Muscle layer of duodenum (tissue), 2 donors: ENCODE measurements at regions not wholly inside any gene's neighbourhood (a gene's known extent, or its start where the extent isn't known, plus 50 kb on each side); places are given as distances from the start of the nearest gene placed in this dataset.

Experiments
- H3K27ac ChIP-seq: one replicate; pipeline ENCODE4 v1.7.0; 2013; ENCODE audit warnings: mild to moderate bottlenecking, low read length
- H3K27me3 ChIP-seq: one replicate; pipeline ENCODE4 v1.7.0; 2013; ENCODE audit warnings: low read depth, mild to moderate bottlenecking, control low read depth, low read length
- H3K36me3 ChIP-seq, 2 donors: one replicate each; pipeline ENCODE4 v1.7.0; 2013; ENCODE audit warnings: low read length in 2 of 2, control low read depth in 1 of 2, mild to moderate bottlenecking in 1 of 2; ENCODE audit not compliant: insufficient read depth in 2 of 2, control insufficient read depth in 1 of 2
- H3K4me1 ChIP-seq, 2 donors: one replicate each; pipeline ENCODE4 v1.7.0; 2013; ENCODE audit warnings: low read length in 2 of 2, mild to moderate bottlenecking in 2 of 2, control low read depth in 1 of 2, moderate library complexity in 1 of 2; ENCODE audit not compliant: insufficient read depth in 2 of 2, control insufficient read depth in 1 of 2
- H3K4me3 ChIP-seq, 2 donors: one replicate each; pipeline ENCODE4 v1.7.0; 2013; ENCODE audit warnings: low read length in 2 of 2, low read depth in 1 of 2, mild to moderate bottlenecking in 1 of 2
- H3K9me3 ChIP-seq, 2 donors: one replicate each; pipeline ENCODE4 v1.7.0; 2013; ENCODE audit warnings: low read length in 2 of 2, control low read depth in 1 of 2, mild to moderate bottlenecking in 1 of 2; ENCODE audit not compliant: control insufficient read depth in 1 of 2
- donor health status: healthy.

DNA sequence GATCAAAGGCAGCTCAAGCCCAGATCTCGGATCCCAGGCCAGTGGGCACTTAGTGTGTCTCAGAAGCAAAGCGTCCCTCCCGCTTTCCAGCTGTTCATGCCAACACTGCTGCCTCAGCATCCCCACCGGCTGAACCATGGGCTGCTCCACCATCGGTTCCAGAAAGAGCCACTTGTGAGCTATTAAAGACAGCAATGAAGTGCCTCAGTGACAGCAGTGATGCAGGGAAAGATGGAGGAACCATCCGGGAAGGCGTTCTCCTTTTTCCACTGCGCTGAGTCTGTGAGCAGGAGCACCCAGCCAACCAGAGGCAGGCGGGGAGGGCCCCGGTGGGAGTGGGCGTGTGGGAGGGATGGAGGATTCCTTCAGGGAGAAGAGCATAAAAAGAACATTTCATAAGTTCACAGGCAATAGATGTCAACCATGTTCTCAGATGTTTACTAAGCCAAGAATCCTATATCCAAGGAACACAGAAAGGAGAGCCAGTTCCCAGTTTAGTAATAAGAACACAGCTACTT, 96.2 kb upstream of the MKI67 start:
- H3K27me3 ChIP-seq = no peaks in the 10 kb centered on the region
- no peaks in the 10 kb centered on the region for H3K36me3 ChIP-seq
- no peaks in the 10 kb centered on the region for H3K9me3 ChIP-seq
- no peaks in the 10 kb centered on the region for H3K4me1 ChIP-seq
- H3K27ac ChIP-seq = no peak overlapping the region
- H3K4me3 ChIP-seq = no peak overlapping the region

DNA sequence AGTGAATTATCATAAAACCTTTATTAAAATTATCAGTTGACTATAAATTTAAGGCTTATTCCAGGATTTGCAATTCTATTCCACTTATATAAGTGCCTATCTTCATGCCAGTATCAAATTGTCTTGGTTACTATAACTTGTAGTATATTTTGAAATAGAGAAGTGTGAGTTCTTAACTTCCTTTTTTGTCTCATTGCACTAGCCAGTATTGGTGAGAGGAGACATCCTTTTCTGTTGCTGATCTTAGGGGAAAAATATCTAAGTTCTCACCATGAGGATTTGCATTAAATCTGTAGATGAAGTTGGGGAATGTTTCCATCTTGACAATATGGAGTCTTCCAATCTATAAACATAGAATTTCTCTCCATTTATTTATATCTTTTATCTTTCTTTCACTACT, 104.2 kb upstream of the MKI67 start:
- no peaks in the 10 kb centered on the region for H3K4me1 ChIP-seq

DNA sequence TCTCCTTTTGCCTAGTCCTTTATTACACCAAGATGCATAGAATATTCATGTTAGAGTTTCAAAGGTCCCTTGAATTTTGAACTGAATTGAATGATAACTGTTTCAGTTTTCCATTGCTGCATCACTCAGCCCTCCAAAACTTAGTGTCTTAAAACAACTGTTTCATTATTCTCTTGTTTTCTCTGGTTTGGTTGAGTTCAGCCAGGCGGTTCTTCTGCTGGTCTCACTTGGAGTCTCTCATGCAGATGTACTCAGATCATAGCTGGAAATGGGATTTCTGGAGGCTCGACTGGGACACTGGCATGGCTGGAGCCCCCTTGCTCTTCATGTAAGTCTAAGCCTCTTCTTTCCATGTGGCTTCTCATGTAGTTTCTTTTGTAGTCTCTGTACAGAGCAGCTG, 107.2 kb upstream of the MKI67 start:
- Histone ChIP-seq H3K4me1 (no peaks in the 10 kb centered on the region), H3K27ac (no peak overlapping the region), H3K36me3 (no peaks in the 10 kb centered on the region), H3K4me3 (no peak overlapping the region), H3K9me3 (peaks cover 12% of the 10 kb centered on the region in 2 donors), H3K27me3 (no peaks in the 10 kb centered on the region)

More for the DNA sequence above, 104.2 kb upstream of the MKI67 start:
- peaks cover 12% of the 10 kb centered on the region in 2 donors for H3K9me3 ChIP-seq
- no peak overlapping the region for H3K4me3 ChIP-seq
- no peaks in the 10 kb centered on the region for H3K36me3 ChIP-seq
- H3K27ac ChIP-seq = no peak overlapping the region
- no peaks in the 10 kb centered on the region for H3K27me3 ChIP-seq

DNA sequence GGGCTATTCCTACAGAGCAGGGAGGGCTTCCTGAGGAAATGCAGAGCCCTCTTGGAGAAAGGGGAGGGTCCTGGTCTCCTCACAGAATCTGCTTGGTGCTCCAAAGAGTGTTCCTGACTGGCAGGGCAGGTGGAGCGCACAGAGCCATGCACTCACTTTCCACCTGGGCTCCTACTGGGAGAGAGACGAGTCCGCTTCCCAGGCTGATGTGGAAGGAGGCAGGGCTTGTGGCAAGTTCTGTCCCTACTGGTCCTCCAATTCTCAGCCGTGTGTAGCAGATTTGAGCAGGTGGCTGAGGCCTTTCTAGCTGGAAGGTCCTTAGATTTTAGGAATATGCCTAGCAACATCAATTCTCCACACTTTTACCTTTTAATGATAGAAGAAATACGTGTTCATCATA, 111.5 kb upstream of the MKI67 start:
- H3K27me3 ChIP-seq = no peaks in the 10 kb centered on the region
- peaks cover 12% of the 10 kb centered on the region in 2 donors for H3K9me3 ChIP-seq
- no peaks in the 10 kb centered on the region for H3K36me3 ChIP-seq
- H3K4me1 ChIP-seq = no peaks in the 10 kb centered on the region
- H3K27ac ChIP-seq = no peak overlapping the region
- no peak overlapping the region for H3K4me3 ChIP-seq

DNA sequence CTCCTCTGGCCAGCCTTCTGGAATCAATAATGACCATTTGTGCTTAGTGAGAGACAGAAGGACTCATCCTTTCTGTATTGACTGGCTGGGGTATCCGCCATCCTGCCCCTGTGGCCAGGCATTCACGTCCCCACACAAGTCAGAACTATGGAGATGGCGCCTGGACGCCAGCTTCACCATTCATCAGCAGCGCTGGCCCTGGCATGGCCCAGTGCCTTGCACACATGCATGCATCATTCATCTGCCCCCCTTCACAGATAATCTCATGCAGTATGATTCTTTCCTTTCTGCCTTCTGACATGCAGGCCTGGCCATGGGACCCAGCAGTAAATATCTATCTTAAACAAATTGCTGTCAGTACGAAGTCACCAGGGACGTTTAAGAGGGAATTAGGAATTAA, 114.8 kb upstream of the MKI67 start:
- Histone ChIP-seq H3K4me3 (no peak overlapping the region), H3K9me3 (no peaks in the 10 kb centered on the region), H3K4me1 (no peaks in the 10 kb centered on the region), H3K27me3 (no peaks in the 10 kb centered on the region), H3K36me3 (no peaks in the 10 kb centered on the region), H3K27ac (no peak overlapping the region)

DNA sequence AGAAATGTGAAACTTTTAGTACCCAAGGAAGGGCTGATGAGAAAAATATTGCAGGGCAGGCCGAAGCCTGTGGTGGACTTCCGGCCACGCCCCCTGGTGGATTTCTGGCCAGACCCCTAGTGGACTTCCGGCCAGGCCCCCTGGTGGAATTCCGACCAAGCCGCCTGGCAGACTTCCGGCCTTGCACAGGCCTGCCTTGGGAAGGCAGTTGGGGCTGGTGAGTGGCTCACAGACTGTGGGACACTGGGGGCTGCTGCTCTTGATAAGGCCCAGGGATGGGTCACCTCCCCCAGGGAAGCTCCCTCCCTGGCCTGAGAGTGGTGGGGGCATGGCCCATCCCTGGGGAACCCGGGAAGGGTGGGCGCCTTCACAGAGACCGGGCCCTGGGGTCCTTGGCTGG, 116.4 kb upstream of the MKI67 start:
- Histone ChIP-seq H3K36me3 (no peaks in the 10 kb centered on the region), H3K9me3 (no peaks in the 10 kb centered on the region), H3K27ac (no peak overlapping the region), H3K27me3 (no peaks in the 10 kb centered on the region), H3K4me1 (no peaks in the 10 kb centered on the region), H3K4me3 (no peak overlapping the region)

DNA sequence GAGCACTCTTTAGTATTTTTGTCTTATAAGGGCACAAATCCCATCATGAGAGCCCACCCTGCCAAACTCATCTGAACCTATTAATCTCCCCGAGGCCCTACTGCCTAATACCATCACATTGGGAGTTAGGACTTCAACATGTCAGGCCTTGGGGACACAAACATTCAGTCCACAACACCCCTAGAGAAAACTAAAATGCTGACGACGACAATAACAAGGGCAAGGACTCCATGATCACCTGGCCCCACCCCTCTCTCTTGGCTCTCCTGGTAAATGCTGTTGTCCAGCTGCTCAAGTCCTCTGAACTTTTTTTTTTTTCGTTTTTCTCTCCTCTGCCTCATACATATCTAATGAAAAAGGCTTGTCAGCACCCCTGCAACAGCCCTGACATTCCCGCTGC, 118.8 kb upstream of the MKI67 start:
- Histone ChIP-seq H3K4me3 (no peak overlapping the region), H3K27ac (no peak overlapping the region), H3K4me1 (no peaks in the 10 kb centered on the region), H3K9me3 (no peaks in the 10 kb centered on the region), H3K27me3 (no peaks in the 10 kb centered on the region), H3K36me3 (no peaks in the 10 kb centered on the region)

DNA sequence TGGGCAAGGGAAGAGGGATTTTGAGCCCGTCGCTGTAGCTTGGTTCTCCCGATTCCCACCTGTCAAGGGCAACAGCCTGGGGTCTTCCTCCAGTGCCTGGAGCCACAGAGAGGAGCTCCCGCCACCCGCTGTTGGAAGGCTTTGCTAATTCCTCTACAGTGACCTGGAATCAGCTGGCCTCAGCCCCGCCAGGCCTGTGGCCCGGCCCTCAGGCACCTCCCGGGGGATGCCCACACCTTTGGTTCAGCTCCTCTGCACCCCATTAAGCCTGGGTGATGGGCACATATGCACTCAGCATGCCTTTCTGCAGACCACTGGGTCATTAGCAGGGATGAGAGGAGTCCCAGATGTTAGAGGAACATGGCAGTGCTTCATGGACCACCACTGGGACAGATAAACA, 121.4 kb upstream of the MKI67 start:
- H3K36me3 ChIP-seq = no peaks in the 10 kb centered on the region
- no peaks in the 10 kb centered on the region for H3K9me3 ChIP-seq
- H3K27me3 ChIP-seq = no peaks in the 10 kb centered on the region
- no peaks in the 10 kb centered on the region for H3K4me1 ChIP-seq
- H3K27ac ChIP-seq = no peak overlapping the region
- no peak overlapping the region for H3K4me3 ChIP-seq

DNA sequence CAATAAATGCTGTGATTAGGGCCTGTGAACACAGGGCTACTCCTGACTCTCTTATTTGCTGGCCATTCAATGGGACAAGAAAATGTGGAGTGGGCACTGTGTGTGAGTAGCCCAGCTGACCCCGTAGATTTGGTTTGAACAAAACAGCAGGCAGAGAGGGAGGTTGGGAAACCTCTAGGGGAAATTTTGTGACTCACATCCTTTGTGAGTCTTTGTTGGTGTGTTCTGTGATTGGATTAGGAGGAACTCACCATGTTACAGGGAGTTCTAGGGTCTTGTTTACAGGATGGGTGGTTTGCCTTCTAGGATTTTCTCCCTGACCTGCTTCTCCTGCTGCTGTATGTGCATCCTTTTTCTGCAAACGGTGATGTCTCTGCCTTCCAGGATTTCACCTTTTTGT, 128.3 kb upstream of the MKI67 start:
- no peak overlapping the region for H3K27ac ChIP-seq
- H3K27me3 ChIP-seq = no peaks in the 10 kb centered on the region
- no peak overlapping the region for H3K4me3 ChIP-seq
- no peaks in the 10 kb centered on the region for H3K36me3 ChIP-seq
- no peaks in the 10 kb centered on the region for H3K4me1 ChIP-seq
- H3K9me3 ChIP-seq = no peaks in the 10 kb centered on the region

DNA sequence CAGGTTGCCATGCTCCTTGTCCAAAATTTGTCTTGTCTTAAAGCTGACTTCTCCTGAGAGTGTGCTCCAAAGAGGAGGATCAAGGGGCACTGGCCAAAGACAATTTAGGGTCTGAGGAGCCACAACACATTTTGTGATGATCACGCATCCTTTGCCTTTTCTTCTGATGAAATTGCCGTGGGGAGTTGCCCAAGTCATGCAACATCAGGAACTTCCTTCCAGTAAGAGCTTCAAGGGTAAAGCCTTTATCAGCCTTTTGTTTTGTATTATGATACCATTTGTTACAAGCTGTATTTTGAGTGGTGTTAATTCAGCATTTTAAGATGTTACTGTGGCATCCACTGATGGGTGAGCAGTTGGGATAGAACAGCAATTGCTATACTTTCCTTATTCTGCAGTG, 131.2 kb upstream of the MKI67 start:
- no peaks in the 10 kb centered on the region for H3K27me3 ChIP-seq
- peaks cover 0 to 7% of the 10 kb centered on the region in 2 donors for H3K9me3 ChIP-seq
- H3K27ac ChIP-seq = no peak overlapping the region
- no peaks in the 10 kb centered on the region for H3K4me1 ChIP-seq
- no peaks in the 10 kb centered on the region for H3K36me3 ChIP-seq
- H3K4me3 ChIP-seq = no peak overlapping the region

DNA sequence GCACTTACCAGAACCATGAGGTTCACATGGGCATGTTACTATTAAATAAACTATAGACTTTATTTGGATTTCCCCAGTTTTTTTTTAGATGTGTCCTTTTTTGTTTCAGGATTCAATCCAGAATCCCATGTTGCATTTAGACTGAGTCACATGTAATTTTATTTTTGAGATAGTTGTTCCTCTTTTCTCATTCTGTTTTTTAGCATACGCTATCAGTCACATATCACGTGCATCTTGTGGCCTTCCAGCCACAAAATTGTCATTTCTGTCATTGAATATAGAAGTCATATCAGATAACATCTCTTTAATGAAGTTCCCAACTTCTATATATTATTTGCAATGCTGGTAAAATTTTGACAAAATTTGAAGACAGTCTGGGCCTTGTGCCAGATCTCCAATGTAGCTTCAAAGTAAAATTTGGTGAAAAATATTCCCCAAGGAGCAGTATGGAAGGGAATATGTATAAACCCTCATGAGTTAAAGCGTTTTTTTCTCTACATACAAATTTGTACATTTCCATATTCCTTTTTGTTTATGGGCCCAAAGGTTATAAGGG, 132.3 kb upstream of the MKI67 start:
- Histone ChIP-seq H3K36me3 (no peaks in the 10 kb centered on the region), H3K27ac (no peak overlapping the region), H3K4me1 (no peaks in the 10 kb centered on the region), H3K27me3 (no peaks in the 10 kb centered on the region), H3K9me3 (peaks cover 0 to 7% of the 10 kb centered on the region in 2 donors), H3K4me3 (no peak overlapping the region)
